AG10803 (cell line): ENCODE measurements at regions not wholly inside any gene's neighbourhood (a gene's known extent, or its start where the extent isn't known, plus 50 kb on each side); places are given as distances from the start of the nearest gene placed in this dataset.

ENCODE experiments used
- DNase-seq: peaks from one replicate; pipeline ENCODE4 v3.0.0; 2010; ENCODE audit warnings: low read depth
- H3K4me3 ChIP-seq: 2 replicates; pipeline ENCODE4 v1.5.1; 2011; ENCODE audit warnings: mild to moderate bottlenecking, low read length, control low read depth
- TF ChIP-seq, protein P1 (sequence below): conservative IDR thresholded peaks from 2 replicates; pipeline ENCODE4 v1.5.1; 2011; ENCODE audit warnings: mild to moderate bottlenecking, low read length, control low read depth, inconsistent platforms

DNA sequence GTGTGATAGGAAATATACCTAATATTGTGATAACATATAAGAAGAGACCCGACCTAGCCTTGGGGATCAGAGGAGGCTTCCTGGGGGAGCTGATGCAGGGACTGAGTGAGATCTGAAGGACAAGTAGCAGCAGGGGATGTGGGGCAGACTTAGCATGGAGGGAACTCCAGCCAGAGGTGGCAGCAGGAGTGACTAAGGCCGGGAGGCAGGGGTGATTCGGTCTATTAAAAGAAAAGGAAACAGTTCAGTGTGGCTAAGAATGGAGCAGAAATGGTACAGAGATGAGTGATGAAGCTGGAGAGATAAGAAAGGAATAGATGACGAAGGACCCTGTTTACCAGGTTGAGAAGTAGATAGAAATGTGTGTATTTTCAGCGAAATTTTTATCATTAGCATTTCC is 408.8 kb downstream of the ENC1 start:
- TF ChIP-seq, protein P1, sequence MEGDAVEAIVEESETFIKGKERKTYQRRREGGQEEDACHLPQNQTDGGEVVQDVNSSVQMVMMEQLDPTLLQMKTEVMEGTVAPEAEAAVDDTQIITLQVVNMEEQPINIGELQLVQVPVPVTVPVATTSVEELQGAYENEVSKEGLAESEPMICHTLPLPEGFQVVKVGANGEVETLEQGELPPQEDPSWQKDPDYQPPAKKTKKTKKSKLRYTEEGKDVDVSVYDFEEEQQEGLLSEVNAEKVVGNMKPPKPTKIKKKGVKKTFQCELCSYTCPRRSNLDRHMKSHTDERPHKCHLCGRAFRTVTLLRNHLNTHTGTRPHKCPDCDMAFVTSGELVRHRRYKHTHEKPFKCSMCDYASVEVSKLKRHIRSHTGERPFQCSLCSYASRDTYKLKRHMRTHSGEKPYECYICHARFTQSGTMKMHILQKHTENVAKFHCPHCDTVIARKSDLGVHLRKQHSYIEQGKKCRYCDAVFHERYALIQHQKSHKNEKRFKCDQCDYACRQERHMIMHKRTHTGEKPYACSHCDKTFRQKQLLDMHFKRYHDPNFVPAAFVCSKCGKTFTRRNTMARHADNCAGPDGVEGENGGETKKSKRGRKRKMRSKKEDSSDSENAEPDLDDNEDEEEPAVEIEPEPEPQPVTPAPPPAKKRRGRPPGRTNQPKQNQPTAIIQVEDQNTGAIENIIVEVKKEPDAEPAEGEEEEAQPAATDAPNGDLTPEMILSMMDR: no peak
- DNase-seq: no peak

DNA sequence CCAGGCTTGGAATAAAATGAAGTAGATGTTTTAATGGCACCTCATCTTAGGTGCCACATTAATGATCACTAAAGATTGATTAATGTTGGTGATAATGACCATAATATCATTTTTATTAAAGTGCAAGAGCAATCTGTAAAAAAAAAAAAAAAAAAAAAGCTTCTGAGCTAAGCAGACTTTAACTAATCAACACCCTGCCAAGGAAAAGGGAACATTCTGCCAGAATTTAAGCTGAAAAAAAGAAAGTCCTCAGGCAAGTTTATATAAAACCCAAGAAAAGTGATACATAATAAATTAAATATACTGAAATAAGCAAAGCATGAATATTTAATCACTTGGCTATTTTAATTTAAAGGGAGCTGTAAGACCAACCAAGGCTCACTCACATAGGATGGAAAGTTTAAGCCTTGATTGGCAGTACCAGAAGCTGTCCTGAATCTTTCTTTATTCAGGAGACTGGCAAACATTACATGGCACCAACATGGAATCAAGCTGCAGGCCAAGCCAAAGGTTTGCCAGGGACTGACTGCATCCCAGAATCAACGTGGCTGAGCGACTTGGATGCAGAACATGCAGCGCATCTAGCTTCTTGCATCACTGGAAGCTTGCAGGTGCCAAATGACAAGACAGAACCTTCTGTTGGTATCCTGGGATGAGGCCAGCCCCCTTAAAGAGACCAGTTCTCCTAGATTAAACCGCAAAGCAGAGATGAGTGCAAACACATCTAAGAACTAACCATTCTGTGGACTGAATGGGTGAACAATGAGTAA is 413.6 kb downstream of the ENC1 start:
- DNase-seq: no peak
- H3K4me3 ChIP-seq: no peak overlapping the region
- TF ChIP-seq, protein P1: no peak

More for the DNA sequence above, 408.8 kb downstream of the ENC1 start:
- no peak overlapping the region for H3K4me3 ChIP-seq

DNA sequence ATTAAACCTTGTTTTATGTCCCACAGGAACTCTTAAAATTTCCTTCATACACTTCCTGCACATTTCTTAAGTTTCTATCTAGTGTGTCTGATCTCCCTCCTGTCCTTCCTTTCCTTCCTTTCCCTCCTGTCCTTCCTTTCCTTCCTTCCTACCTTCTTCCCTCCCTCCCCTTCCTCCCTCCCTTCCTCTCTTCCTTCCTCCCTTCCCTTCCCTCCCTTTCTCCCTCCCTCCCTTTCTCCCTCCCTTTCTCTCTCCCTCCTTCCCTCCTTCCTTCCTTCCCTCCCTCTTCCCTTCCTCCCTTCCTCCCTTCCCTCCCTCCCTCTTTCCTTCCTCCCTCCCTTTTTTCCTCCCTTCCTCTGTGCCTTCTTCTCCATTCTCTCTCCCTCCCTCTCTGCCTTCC is 414.9 kb downstream of the ENC1 start:
- TF ChIP-seq, protein P1: no peak
- no peak for DNase-seq
- H3K4me3 ChIP-seq: no peak overlapping the region

DNA sequence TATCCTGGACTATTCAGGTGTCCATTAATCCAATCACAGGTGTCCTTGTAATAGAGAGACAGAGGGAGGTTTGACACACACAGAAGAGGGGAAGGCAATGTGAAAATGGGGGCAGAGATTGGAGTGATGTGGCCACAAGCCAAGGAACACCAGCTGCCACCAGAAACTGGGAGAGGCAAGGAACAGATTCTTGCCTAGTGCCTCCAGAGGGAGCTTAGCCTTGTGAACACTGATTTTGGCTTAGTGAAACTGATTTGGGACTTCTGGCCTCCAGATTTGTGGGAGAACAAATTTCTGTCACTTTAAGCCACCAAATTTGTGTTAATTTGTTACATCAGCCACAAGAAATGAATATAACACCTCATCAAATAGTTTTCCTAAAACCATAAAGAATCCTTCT is 416.2 kb downstream of the ENC1 start:
- no peak overlapping the region for H3K4me3 ChIP-seq
- TF ChIP-seq, protein P1: no peak
- DNase-seq: no peak

DNA sequence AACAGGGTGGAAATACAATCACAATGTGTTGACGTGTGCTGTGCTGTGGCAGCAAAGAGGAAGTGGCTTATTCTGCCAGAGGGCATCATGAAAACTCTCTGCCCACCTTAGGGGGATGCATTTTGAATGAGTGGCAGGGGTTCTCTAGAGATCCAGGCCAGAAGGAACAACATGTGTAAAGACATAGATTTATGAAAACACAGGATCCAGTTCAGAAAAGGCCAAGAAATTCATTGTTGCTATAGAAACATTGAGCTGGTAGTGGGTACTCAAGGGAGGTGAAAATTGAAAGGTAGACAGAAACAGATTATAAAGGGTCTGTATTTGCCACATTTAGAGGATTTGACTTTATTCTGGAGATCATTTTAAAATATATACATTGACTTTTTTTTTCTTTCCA is 417.7 kb downstream of the ENC1 start:
- TF ChIP-seq, protein P1: no peak
- H3K4me3 ChIP-seq: no peak overlapping the region
- DNase-seq: no peak

DNA sequence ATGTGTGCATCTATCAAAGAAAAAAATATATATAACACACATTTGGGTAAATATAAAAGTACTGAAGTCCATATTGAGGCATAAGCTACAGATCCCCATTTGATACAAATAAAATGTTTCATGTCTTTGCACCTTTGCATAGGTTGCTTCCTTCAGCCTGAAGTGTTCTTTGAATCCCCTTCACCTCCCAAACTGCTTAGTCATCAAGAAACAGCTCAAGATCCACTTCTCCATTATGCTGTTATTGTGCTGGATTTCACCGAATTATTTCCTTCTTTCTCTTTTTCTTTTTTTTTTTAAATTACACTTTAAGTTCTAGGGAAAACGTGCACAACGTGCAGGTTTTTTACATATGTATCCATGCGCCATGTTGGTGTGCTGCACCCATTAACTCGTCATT is 419.1 kb downstream of the ENC1 start:
- no peak for DNase-seq
- no peak overlapping the region for H3K4me3 ChIP-seq
- TF ChIP-seq, protein P1: no peak

DNA sequence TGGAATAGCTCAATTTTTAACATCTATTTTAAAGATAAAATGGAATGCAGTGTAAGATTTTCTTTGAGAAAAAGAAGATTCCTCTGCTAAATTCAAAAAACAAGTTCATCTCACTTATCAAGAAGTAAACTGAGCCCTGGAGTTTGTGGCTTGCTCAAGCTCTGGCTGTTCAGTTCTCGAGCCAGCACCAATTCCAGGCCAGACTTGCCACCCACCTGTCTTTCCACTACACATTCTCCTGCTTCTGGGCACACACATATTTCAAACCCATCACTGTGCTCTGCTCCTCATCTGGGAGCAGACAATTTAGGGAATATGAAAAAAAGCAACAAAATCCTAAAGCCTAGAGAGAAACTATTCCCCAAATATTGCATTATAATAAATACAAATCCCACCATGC is 424.5 kb downstream of the ENC1 start:
- no peak for DNase-seq
- TF ChIP-seq, protein P1: no peak
- H3K4me3 ChIP-seq: no peak overlapping the region
